PFSK-1 (cell line): ENCODE measurements at regions not wholly inside any gene's neighbourhood (a gene's known extent, or its start where the extent isn't known, plus 50 kb on each side); places are given as distances from the start of the nearest gene placed in this dataset.

ENCODE experiments used
- FOXP2 ChIP-seq: optimal IDR thresholded peaks from 2 replicates; pipeline ENCODE3; 2011; ENCODE audit warnings: borderline replicate concordance, control low read depth, inconsistent platforms; ENCODE audit not compliant: insufficient read depth; ENCODE audit errors: extremely low read length, extremely low read depth
- POLR2AphosphoS5 ChIP-seq: IDR thresholded peaks from 2 replicates; pipeline ENCODE4 v1.6.1; 2012; ENCODE audit warnings: low read depth, mild to moderate bottlenecking, control low read depth, low read length, moderate library complexity
- REST ChIP-seq, 2 experiments: IDR thresholded peaks; 2 replicates each; pipeline versions ENCODE4 v1.6.1 to v1.8.0; 2011 to 2012; ENCODE audit warnings: low read depth in 2 of 2, low read length in 2 of 2, control low read depth in 1 of 2, inconsistent platforms in 1 of 2, mild to moderate bottlenecking in 1 of 2, moderate library complexity in 1 of 2; ENCODE audit not compliant: insufficient read depth in 1 of 2
- SIN3A ChIP-seq: IDR thresholded peaks from 2 replicates; pipeline ENCODE4 v1.6.1; 2012; ENCODE audit warnings: mild to moderate bottlenecking, low read length, moderate library complexity, borderline replicate concordance; ENCODE audit not compliant: insufficient read depth
- TAF1 ChIP-seq: IDR thresholded peaks from 2 replicates; pipeline ENCODE4 v1.6.1; 2012; ENCODE audit warnings: low read length, control low read depth, borderline replicate concordance; ENCODE audit not compliant: insufficient read depth

GRCh38 chr5:27652505-27652904 lies 614.1 kb upstream of the CDH9 start:
- TF ChIP-seq REST (IDR thresholded peaks at IDR 0.05; ENCODE audit: insufficient read depth in 1 of 2, low read depth in 2 of 2, low read length in 2 of 2) (no peak), SIN3A (no peak), TAF1 (no peak), FOXP2 (no peak), POLR2AphosphoS5 (no peak)

- TF ChIP-seq REST (IDR thresholded peaks at IDR 0.05; ENCODE audit: insufficient read depth in 1 of 2, low read depth in 2 of 2, low read length in 2 of 2), result no peak
- no peak for TF ChIP-seq SIN3A
- no peak for TF ChIP-seq TAF1
- no peak for TF ChIP-seq FOXP2
- TF ChIP-seq POLR2AphosphoS5, result no peak
Observed at GRCh38 chr5:27639005-27639612, 600.7 kb upstream of the CDH9 start.

- TF ChIP-seq POLR2AphosphoS5 (no peak), SIN3A (no peak), FOXP2 (no peak), REST (IDR thresholded peaks at IDR 0.05; ENCODE audit: insufficient read depth in 1 of 2, low read depth in 2 of 2, low read length in 2 of 2) (no peak)
Observed at GRCh38 chr5:27619982-27620381, 581.6 kb upstream of the CDH9 start.

- TF ChIP-seq TAF1, result no peak
- no peak for TF ChIP-seq REST (IDR thresholded peaks at IDR 0.05; ENCODE audit: insufficient read depth in 1 of 2, low read depth in 2 of 2, low read length in 2 of 2)
- TF ChIP-seq POLR2AphosphoS5, result no peak
- no peak for TF ChIP-seq SIN3A
- TF ChIP-seq FOXP2, result no peak
Observed at GRCh38 chr5:27612161-27612560, 573.8 kb upstream of the CDH9 start.

GRCh38 chr5:27608992-27609391 lies 570.6 kb upstream of the CDH9 start:
- TF ChIP-seq FOXP2, result no peak
- TF ChIP-seq TAF1, result no peak
- TF ChIP-seq POLR2AphosphoS5, result no peak
- TF ChIP-seq SIN3A, result no peak
- no peak for TF ChIP-seq REST (IDR thresholded peaks at IDR 0.05; ENCODE audit: insufficient read depth in 1 of 2, low read depth in 2 of 2, low read length in 2 of 2)
